Fibroblast of lung (primary cell): ENCODE measurements at regions not wholly inside any gene's neighbourhood (a gene's known extent, or its start where the extent isn't known, plus 50 kb on each side); places are given as distances from the start of the nearest gene placed in this dataset.

Experiments used
- DNase-seq, 2 donors: peaks; one replicate each; pipeline versions ENCODE4 v3.0.0 to v3.0.0-alpha.2; 2010; ENCODE audit warnings: low read depth in 2 of 2
- H2AFZ ChIP-seq: 2 replicates; pipeline ENCODE4 v1.5.1; 2012; ENCODE audit warnings: low read length, control low read depth, inconsistent platforms
- H3K27ac ChIP-seq: 2 replicates; pipeline ENCODE4 v1.5.1; 2011; ENCODE audit warnings: low read length, control low read depth; ENCODE audit not compliant: insufficient read depth
- H3K27me3 ChIP-seq: 2 replicates; pipeline ENCODE4 v1.5.1; 2011; ENCODE audit warnings: mild to moderate bottlenecking, low read length; ENCODE audit not compliant: control insufficient read depth, insufficient read depth
- H3K36me3 ChIP-seq: 2 replicates; pipeline ENCODE4 v1.5.1; 2011; ENCODE audit warnings: low read length; ENCODE audit not compliant: control insufficient read depth, insufficient read depth
- H3K4me1 ChIP-seq: 2 replicates; pipeline ENCODE4 v1.5.1; 2011; ENCODE audit warnings: low read length; ENCODE audit not compliant: control insufficient read depth, insufficient read depth; ENCODE audit errors: extremely low read depth
- H3K4me2 ChIP-seq: 2 replicates; pipeline ENCODE4 v1.5.1; 2011; ENCODE audit warnings: low read length, control low read depth; ENCODE audit not compliant: insufficient read depth; ENCODE audit errors: extremely low read depth
- H3K4me3 ChIP-seq, 4 experiments: fragments of 200-600 bp in 1 of 4; sonication (generic) in 1 of 4; replicated peaks in 1 of 4; 2 replicates each; pipeline ENCODE4 v1.5.1; 2011 to 2016; ENCODE audit warnings: low read length in 4 of 4, low read depth in 3 of 4, mild to moderate bottlenecking in 3 of 4, control low read depth in 2 of 4, inconsistent platforms in 1 of 4, mixed read lengths in 1 of 4; ENCODE audit not compliant: insufficient read depth in 1 of 4; ENCODE audit errors: control extremely low read depth in 1 of 4
- H3K79me2 ChIP-seq: 2 replicates; pipeline ENCODE4 v1.5.1; 2012; ENCODE audit warnings: mild to moderate bottlenecking, low read length, inconsistent platforms; ENCODE audit not compliant: control insufficient read depth, insufficient read depth
- H3K9ac ChIP-seq: 2 replicates; pipeline ENCODE4 v1.5.1; 2011; ENCODE audit warnings: mild to moderate bottlenecking, low read length, control low read depth; ENCODE audit not compliant: insufficient read depth
- H3K9me3 ChIP-seq: 2 replicates; pipeline ENCODE4 v1.5.1; 2012; ENCODE audit warnings: low read depth, low read length; ENCODE audit not compliant: control insufficient read depth, insufficient read depth
- H4K20me1 ChIP-seq: 2 replicates; pipeline ENCODE4 v1.5.1; 2011; ENCODE audit warnings: low read length; ENCODE audit not compliant: control insufficient read depth, insufficient read depth; ENCODE audit errors: extremely low read depth
- CTCF ChIP-seq, 2 donors: IDR thresholded peaks in 1 of 2; conservative IDR thresholded peaks in 1 of 2; 1 replicate in 1 of 2; 2 replicates in 1 of 2; pipeline ENCODE4 v1.5.1; 2011 to 2012; ENCODE audit warnings: low read length in 2 of 2, control low read depth in 1 of 2, inconsistent platforms in 1 of 2, low read depth in 1 of 2, mild to moderate bottlenecking in 1 of 2
- EZH2 ChIP-seq: IDR thresholded peaks from 2 replicates; pipeline ENCODE4 v1.5.1; 2012; ENCODE audit warnings: low read length, control low read depth, mild to moderate bottlenecking; ENCODE audit errors: missing control alignments

- Histone ChIP-seq H3K4me3 (no peak overlapping the region), H3K27me3 (no peaks in the 10 kb centered on the region), H3K27ac (no peak overlapping the region), H3K4me1 (no peaks in the 10 kb centered on the region), H3K4me2 (no peak overlapping the region), H3K9ac (no peak overlapping the region), H3K9me3 (no peaks in the 10 kb centered on the region), H4K20me1 (no peaks in the 10 kb centered on the region), H3K79me2 (no peaks in the 10 kb centered on the region), H2AFZ (no peak overlapping the region), H3K36me3 (no peaks in the 10 kb centered on the region)
- no peak for DNase-seq
- TF ChIP-seq CTCF (conservative IDR thresholded peaks at IDR 0.05 in 1 of 2, IDR thresholded peaks at IDR 0.05 in 1 of 2; ENCODE audit: low read depth in 1 of 2, low read length in 2 of 2) (no peak), EZH2 (no peak)
Measured at GRCh38 chr12:47388712-47389111, 309.0 kb upstream of the AMIGO2 start.

- no peaks in the 10 kb centered on the region for H3K9me3 ChIP-seq
- H3K9ac ChIP-seq: no peak overlapping the region
- H3K4me1 ChIP-seq: no peaks in the 10 kb centered on the region
- peak in 1 of 2 donors; percentile 56 for DNase-seq
- H3K36me3 ChIP-seq: no peaks in the 10 kb centered on the region
- no peaks in the 10 kb centered on the region for H3K79me2 ChIP-seq
- H3K27ac ChIP-seq: no peak overlapping the region
- no peaks in the 10 kb centered on the region for H4K20me1 ChIP-seq
- no peak overlapping the region for H2AFZ ChIP-seq
- H3K27me3 ChIP-seq: no peaks in the 10 kb centered on the region
- no peak overlapping the region for H3K4me2 ChIP-seq
- no peak for TF ChIP-seq CTCF (conservative IDR thresholded peaks at IDR 0.05 in 1 of 2, IDR thresholded peaks at IDR 0.05 in 1 of 2; ENCODE audit: low read depth in 1 of 2, low read length in 2 of 2)
- H3K4me3 ChIP-seq: no peak overlapping the region
Measured at GRCh38 chr12:47387994-47388393, 308.2 kb upstream of the AMIGO2 start.

DNA sequence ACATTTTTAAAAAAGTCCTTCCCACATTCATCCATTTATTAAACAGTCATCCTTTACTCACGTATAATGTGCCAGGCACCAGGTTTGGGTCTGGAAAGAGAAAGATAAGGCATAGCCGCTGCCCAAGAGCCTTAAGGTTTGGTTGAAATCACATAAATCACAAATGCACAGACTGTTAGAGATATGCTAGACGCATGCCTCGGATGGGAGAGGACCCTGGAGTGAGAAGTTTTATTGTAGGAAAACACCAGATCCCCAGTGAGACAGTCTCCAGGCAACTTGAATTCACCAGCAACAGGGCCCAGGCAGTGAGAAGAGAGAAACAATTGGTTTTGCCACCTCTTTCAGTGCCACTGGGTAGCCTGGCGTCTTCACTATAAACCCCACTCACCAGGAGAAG is 305.9 kb upstream of the AMIGO2 start:
- TF ChIP-seq CTCF (conservative IDR thresholded peaks at IDR 0.05 in 1 of 2, IDR thresholded peaks at IDR 0.05 in 1 of 2; ENCODE audit: low read depth in 1 of 2, low read length in 2 of 2): no peak
- no peak for TF ChIP-seq EZH2
- no peak overlapping the region for H2AFZ ChIP-seq
- H3K9me3 ChIP-seq: no peaks in the 10 kb centered on the region
- H3K9ac ChIP-seq: no peak overlapping the region
- no peak for DNase-seq
- no peak overlapping the region for H3K4me2 ChIP-seq
- H3K4me1 ChIP-seq: no peaks in the 10 kb centered on the region
- no peaks in the 10 kb centered on the region for H3K36me3 ChIP-seq
- H3K4me3 ChIP-seq: no peak overlapping the region
- no peak overlapping the region for H3K27ac ChIP-seq
- H3K27me3 ChIP-seq: no peaks in the 10 kb centered on the region
- H4K20me1 ChIP-seq: no peaks in the 10 kb centered on the region
- H3K79me2 ChIP-seq: no peaks in the 10 kb centered on the region
